ENCODE measurements at regions not wholly inside any gene's neighbourhood (a gene's known extent, or its start where the extent isn't known, plus 50 kb on each side); places are given as distances from the start of the nearest gene placed in this dataset.

- TF ChIP-seq CTCF (conservative IDR thresholded peaks at IDR 0.05; ENCODE audit: low read depth, low read length) (no peak), EZH2 (IDR thresholded peaks at IDR 0.05; ENCODE audit: borderline replicate concordance, low read depth, low read length, poor library complexity, severe bottlenecking) (no peak)
These were observed 543.8 kb downstream of the TNS1 start for GRCh38 chr2:217459016-217459415.
